ENCODE measurements at regions not wholly inside any gene's neighbourhood (a gene's known extent, or its start where the extent isn't known, plus 50 kb on each side); places are given as distances from the start of the nearest gene placed in this dataset.
A peak's percentile ranks its signal among the peaks of the same experiment; 100 is the strongest.

GRCh38 chr7:22660732-22661131 is 66.3 kb upstream of the IL6 start:
- TF ChIP-seq CTCF (IDR thresholded peaks at IDR 0.05) (peak; percentile 56), ZFX (IDR thresholded peaks at IDR 0.05; ENCODE audit: borderline replicate concordance) (no peak)
